Stimulated activated CD8-positive, alpha-beta memory T cell treated with anti-CD3 and anti-CD28 coated beads, Interleukin-4, amount 100 ng/mL, for 4 hours (primary cell): ENCODE measurements at regions not wholly inside any gene's neighbourhood (a gene's known extent, or its start where the extent isn't known, plus 50 kb on each side); places are given as distances from the start of the nearest gene placed in this dataset.

Experiments used
- DNase-seq, 2 donors: peaks; one replicate each; pipeline ENCODE4 v3.0.0-alpha.2; 2020; ENCODE audit warnings: low read depth in 2 of 2, low spot score in 1 of 2

- no peak for DNase-seq
Observed at GRCh38 chr21:16169102-16169511, 439.3 kb downstream of the USP25 start.

GRCh38 chr21:16169779-16170178 lies 440.0 kb downstream of the USP25 start:
- DNase-seq: no peak

- DNase-seq: no peak
Observed at GRCh38 chr21:16176570-16176969, 446.8 kb downstream of the USP25 start.

- no peak for DNase-seq
Observed at GRCh38 chr21:16177532-16177931, 447.8 kb downstream of the USP25 start.

GRCh38 chr21:16179773-16180172 lies 450.0 kb downstream of the USP25 start:
- DNase-seq: no peak

- DNase-seq: no peak
Observed at GRCh38 chr21:16180614-16181013, 450.8 kb downstream of the USP25 start.

- DNase-seq: no peak
Observed at GRCh38 chr21:16181018-16181417, 451.2 kb downstream of the USP25 start.

GRCh38 chr21:16185766-16186165 lies 456.0 kb downstream of the USP25 start:
- DNase-seq: no peak

GRCh38 chr21:16186742-16187141 lies 457.0 kb downstream of the USP25 start:
- DNase-seq: no peak

GRCh38 chr21:16187603-16188301 lies 458.0 kb downstream of the USP25 start:
- no peak for DNase-seq

- DNase-seq: no peak
Observed at GRCh38 chr21:16192902-16193301, 463.1 kb downstream of the USP25 start.

- no peak for DNase-seq
Observed at GRCh38 chr21:16193496-16194094, 463.8 kb downstream of the USP25 start.

- DNase-seq: no peak
Observed at GRCh38 chr21:16194095-16194787, 464.5 kb downstream of the USP25 start.

GRCh38 chr21:16194788-16195537 lies 465.2 kb downstream of the USP25 start:
- DNase-seq: no peak

- DNase-seq: no peak
Observed at GRCh38 chr21:16195538-16195910, 465.7 kb downstream of the USP25 start.

GRCh38 chr21:16196001-16196400 lies 466.2 kb downstream of the USP25 start:
- DNase-seq: no peak

GRCh38 chr21:16198546-16198945 lies 468.8 kb downstream of the USP25 start:
- no peak for DNase-seq

GRCh38 chr21:16199539-16199938 lies 469.8 kb downstream of the USP25 start:
- no peak for DNase-seq

GRCh38 chr21:16201718-16202117 lies 471.9 kb downstream of the USP25 start:
- DNase-seq: no peak

GRCh38 chr21:16205527-16205926 lies 475.7 kb downstream of the USP25 start:
- no peak for DNase-seq

GRCh38 chr21:16211339-16212303 lies 481.8 kb downstream of the USP25 start:
- DNase-seq: no peak
